HG02981 (cell line): ENCODE measurements at regions not wholly inside any gene's neighbourhood (a gene's known extent, or its start where the extent isn't known, plus 50 kb on each side); places are given as distances from the start of the nearest gene placed in this dataset.

Source experiments
- ATAC-seq: cut with Tn5 transposase; IDR thresholded peaks from one replicate; pipeline ENCODE4 v1.9.1; 2021; ENCODE audit warnings: mild to moderate bottlenecking, moderate library complexity; ENCODE audit not compliant: unreplicated experiment

GRCh38 chr4:145427991-145428390, 53.7 kb upstream of the SMAD1 start:
- ATAC-seq = no peak

GRCh38 chr4:145427221-145427620, 54.4 kb upstream of the SMAD1 start:
- ATAC-seq = no peak

- ATAC-seq = no peak
Observed at GRCh38 chr4:145423017-145423708, 58.5 kb upstream of the SMAD1 start.

- no peak for ATAC-seq
Observed at GRCh38 chr4:145420595-145421214, 60.9 kb upstream of the SMAD1 start.

- ATAC-seq = no peak
Observed at GRCh38 chr4:145418739-145419138, 62.9 kb upstream of the SMAD1 start.

- no peak for ATAC-seq
Observed at GRCh38 chr4:145417348-145418130, 64.1 kb upstream of the SMAD1 start.

- no peak for ATAC-seq
Observed at GRCh38 chr4:145414841-145415240, 66.8 kb upstream of the SMAD1 start.

- ATAC-seq = no peak
Observed at GRCh38 chr4:145414226-145414625, 67.4 kb upstream of the SMAD1 start.

- no peak for ATAC-seq
Observed at GRCh38 chr4:145406970-145407369, 74.7 kb upstream of the SMAD1 start.

GRCh38 chr4:145404761-145405160, 76.9 kb upstream of the SMAD1 start:
- no peak for ATAC-seq

- no peak for ATAC-seq
Observed at GRCh38 chr4:145396581-145396980, 85.1 kb upstream of the SMAD1 start.

GRCh38 chr4:145390571-145390970, 91.1 kb upstream of the SMAD1 start:
- no peak for ATAC-seq

- ATAC-seq = no peak
Observed at GRCh38 chr4:145389550-145389949, 92.1 kb upstream of the SMAD1 start.

- no peak for ATAC-seq
Observed at GRCh38 chr4:145388043-145388442, 93.6 kb upstream of the SMAD1 start.

- no peak for ATAC-seq
Observed at GRCh38 chr4:145387079-145387478, 94.6 kb upstream of the SMAD1 start.

GRCh38 chr4:145381163-145381562, 100.5 kb upstream of the SMAD1 start:
- no peak for ATAC-seq

- ATAC-seq = no peak
Observed at GRCh38 chr4:145380123-145380522, 101.5 kb upstream of the SMAD1 start.

- ATAC-seq = no peak
Observed at GRCh38 chr4:145375416-145375815, 106.2 kb upstream of the SMAD1 start.

GRCh38 chr4:145352438-145353145, 129.1 kb upstream of the SMAD1 start:
- ATAC-seq = no peak

- ATAC-seq = no peak
Observed at GRCh38 chr4:145351922-145352321, 129.7 kb upstream of the SMAD1 start.

- ATAC-seq = no peak
Observed at GRCh38 chr4:145351162-145351561, 130.5 kb upstream of the SMAD1 start.
